ENCODE measurements at regions not wholly inside any gene's neighbourhood (a gene's known extent, or its start where the extent isn't known, plus 50 kb on each side); places are given as distances from the start of the nearest gene placed in this dataset.

DNA sequence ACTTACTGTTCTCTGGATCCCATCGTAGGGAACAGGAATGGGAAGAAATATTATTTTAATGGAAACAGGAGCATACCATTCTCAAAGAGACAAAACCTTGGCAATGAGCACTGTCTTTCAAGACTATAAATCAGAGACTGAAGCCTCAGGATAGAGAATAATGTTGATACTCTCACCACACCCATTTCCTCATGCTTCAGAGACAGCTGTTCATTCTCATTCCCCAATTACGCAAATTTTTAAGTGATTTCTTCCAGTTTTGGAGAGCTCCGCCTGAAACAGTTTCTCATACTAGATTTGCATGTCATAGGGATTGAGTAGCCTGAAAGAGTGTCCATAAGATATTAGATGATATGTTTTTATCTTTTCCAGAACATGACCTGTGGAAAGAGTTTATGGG lies 290.5 kb upstream of the RASA1 start:
- Mint-ChIP-seq H3K36me3 (no peaks in the 10 kb centered on the region), H3K4me1 (peaks cover 3% of the 10 kb centered on the region)
- TF ChIP-seq, protein P1, sequence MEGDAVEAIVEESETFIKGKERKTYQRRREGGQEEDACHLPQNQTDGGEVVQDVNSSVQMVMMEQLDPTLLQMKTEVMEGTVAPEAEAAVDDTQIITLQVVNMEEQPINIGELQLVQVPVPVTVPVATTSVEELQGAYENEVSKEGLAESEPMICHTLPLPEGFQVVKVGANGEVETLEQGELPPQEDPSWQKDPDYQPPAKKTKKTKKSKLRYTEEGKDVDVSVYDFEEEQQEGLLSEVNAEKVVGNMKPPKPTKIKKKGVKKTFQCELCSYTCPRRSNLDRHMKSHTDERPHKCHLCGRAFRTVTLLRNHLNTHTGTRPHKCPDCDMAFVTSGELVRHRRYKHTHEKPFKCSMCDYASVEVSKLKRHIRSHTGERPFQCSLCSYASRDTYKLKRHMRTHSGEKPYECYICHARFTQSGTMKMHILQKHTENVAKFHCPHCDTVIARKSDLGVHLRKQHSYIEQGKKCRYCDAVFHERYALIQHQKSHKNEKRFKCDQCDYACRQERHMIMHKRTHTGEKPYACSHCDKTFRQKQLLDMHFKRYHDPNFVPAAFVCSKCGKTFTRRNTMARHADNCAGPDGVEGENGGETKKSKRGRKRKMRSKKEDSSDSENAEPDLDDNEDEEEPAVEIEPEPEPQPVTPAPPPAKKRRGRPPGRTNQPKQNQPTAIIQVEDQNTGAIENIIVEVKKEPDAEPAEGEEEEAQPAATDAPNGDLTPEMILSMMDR (IDR thresholded peaks at IDR 0.05): no peak
- no peak for TF ChIP-seq EZH2phosphoT487 (IDR thresholded peaks at IDR 0.05)
- TF ChIP-seq EZH2 (IDR thresholded peaks at IDR 0.05): no peak

GRCh38 chr5:86977808-86978207 lies 289.9 kb upstream of the RASA1 start:
- H3K9me3 ChIP-seq (ENCODE audit: low read depth): no peaks in the 10 kb centered on the region
- Mint-ChIP-seq H3K4me3 (no peak overlapping the region), H3K4me1 (peaks cover 3% of the 10 kb centered on the region), H3K27me3 (ENCODE audit: insufficient read depth, low read depth) (peaks cover 4% of the 10 kb centered on the region), H3K9me3 (no peaks in the 10 kb centered on the region), H3K36me3 (no peaks in the 10 kb centered on the region), H3K27ac (no peak overlapping the region)
- no peaks in the 10 kb centered on the region for H4K20me1 ChIP-seq (ENCODE audit: low read depth)
- DNase-seq (ENCODE audit: low spot score): no peak
- no peak overlapping the region for H2AFZ ChIP-seq (replicated peaks)
- no peaks in the 10 kb centered on the region for H3K79me2 ChIP-seq (ENCODE audit: low read depth)
- H3K4me1 ChIP-seq: no peaks in the 10 kb centered on the region
- H3K9ac ChIP-seq: no peak overlapping the region
- no peak overlapping the region for H3K4me2 ChIP-seq
- no peak overlapping the region for H3K4me3 ChIP-seq
- no peaks in the 10 kb centered on the region for H3F3A ChIP-seq (ENCODE audit: low read depth)
- no peaks in the 10 kb centered on the region for H3K27me3 ChIP-seq
- no peaks in the 10 kb centered on the region for H3K36me3 ChIP-seq
- TF ChIP-seq EZH2 (IDR thresholded peaks at IDR 0.05): no peak
- TF ChIP-seq EZH2phosphoT487 (IDR thresholded peaks at IDR 0.05): no peak
- TF ChIP-seq, protein P1 (IDR thresholded peaks at IDR 0.05): no peak
- no peak overlapping the region for H3K27ac ChIP-seq

More for the DNA sequence above, 290.5 kb upstream of the RASA1 start:
- H3K9ac ChIP-seq: no peak overlapping the region
- H3K36me3 ChIP-seq: no peaks in the 10 kb centered on the region
- Mint-ChIP-seq H3K9me3 (no peaks in the 10 kb centered on the region), H3K27me3 (ENCODE audit: insufficient read depth, low read depth) (peaks cover 4% of the 10 kb centered on the region), H3K27ac (no peak overlapping the region), H3K4me3 (no peak overlapping the region)
- H2AFZ ChIP-seq (replicated peaks): no peak overlapping the region
- H3K79me2 ChIP-seq (ENCODE audit: low read depth): no peaks in the 10 kb centered on the region
- H3K9me3 ChIP-seq (ENCODE audit: low read depth): no peaks in the 10 kb centered on the region
- no peak overlapping the region for H3K27ac ChIP-seq
- no peaks in the 10 kb centered on the region for H4K20me1 ChIP-seq (ENCODE audit: low read depth)
- DNase-seq (ENCODE audit: low spot score): no peak
- no peaks in the 10 kb centered on the region for H3K4me1 ChIP-seq
- no peak overlapping the region for H3K4me2 ChIP-seq
- H3K27me3 ChIP-seq: no peaks in the 10 kb centered on the region
- H3K4me3 ChIP-seq: no peak overlapping the region
- H3F3A ChIP-seq (ENCODE audit: low read depth): no peaks in the 10 kb centered on the region

DNA sequence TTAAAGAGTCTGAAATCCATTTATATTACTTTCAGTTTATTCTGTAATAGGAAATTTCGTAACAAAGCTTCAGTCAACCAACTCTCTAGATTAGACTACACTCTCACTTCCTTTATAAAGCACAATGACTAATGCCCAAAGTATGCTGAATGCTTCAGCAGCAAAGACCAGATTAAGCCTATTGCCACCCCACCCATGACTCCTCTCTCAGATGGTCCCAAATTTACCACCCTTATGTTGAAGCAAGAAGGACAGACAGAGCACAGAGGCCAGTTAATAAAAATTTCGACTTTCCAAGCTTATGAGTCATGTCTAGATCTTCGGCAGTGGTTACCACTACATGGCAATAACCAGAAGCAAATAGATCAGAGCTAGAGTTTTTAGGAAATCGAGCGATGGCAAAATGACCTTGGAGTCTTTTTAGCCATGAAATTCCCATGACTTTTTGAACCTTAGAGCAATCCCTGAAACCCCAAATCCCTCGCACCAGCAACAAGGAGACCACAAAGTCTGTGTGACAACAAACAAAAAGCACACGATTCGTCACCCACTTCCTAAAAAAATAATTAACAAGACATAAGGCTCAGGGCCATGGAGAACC lies 287.8 kb upstream of the RASA1 start:
- H3K27ac Mint-ChIP-seq: no peak overlapping the region
- H3K4me1 ChIP-seq: no peaks in the 10 kb centered on the region
- H3K4me2 ChIP-seq: no peak overlapping the region
- no peak overlapping the region for H3K4me3 ChIP-seq
- TF ChIP-seq EZH2phosphoT487 (IDR thresholded peaks at IDR 0.05) (no peak), EZH2 (IDR thresholded peaks at IDR 0.05) (no peak)
- TF ChIP-seq, protein P1 (IDR thresholded peaks at IDR 0.05): no peak
- no peaks in the 10 kb centered on the region for H3K27me3 ChIP-seq
- H3K9ac ChIP-seq: no peak overlapping the region
- H3K36me3 ChIP-seq: no peaks in the 10 kb centered on the region
- H3K36me3 Mint-ChIP-seq: no peaks in the 10 kb centered on the region
- H3K4me1 Mint-ChIP-seq: peaks cover 3% of the 10 kb centered on the region
- H3F3A ChIP-seq (ENCODE audit: low read depth): no peaks in the 10 kb centered on the region
- peaks cover 4% of the 10 kb centered on the region for H3K27me3 Mint-ChIP-seq (ENCODE audit: insufficient read depth, low read depth)
- DNase-seq (ENCODE audit: low spot score): no peak
- H3K79me2 ChIP-seq (ENCODE audit: low read depth): no peaks in the 10 kb centered on the region
- H2AFZ ChIP-seq (replicated peaks): no peak overlapping the region
- no peaks in the 10 kb centered on the region for H3K9me3 ChIP-seq (ENCODE audit: low read depth)
- no peaks in the 10 kb centered on the region for H4K20me1 ChIP-seq (ENCODE audit: low read depth)
- no peaks in the 10 kb centered on the region for H3K9me3 Mint-ChIP-seq
- H3K4me3 Mint-ChIP-seq: no peak overlapping the region
- no peak overlapping the region for H3K27ac ChIP-seq
